Thoracic aorta (tissue), 2 donors: ENCODE measurements at regions not wholly inside any gene's neighbourhood (a gene's known extent, or its start where the extent isn't known, plus 50 kb on each side); places are given as distances from the start of the nearest gene placed in this dataset.

Experiments used
- ATAC-seq: fragments of 150-250 bp; one replicate; pipeline ENCODE4 v1.8.0; 2017; ENCODE audit warnings: low read depth; ENCODE audit not compliant: insufficient number of reproducible peaks, low FRiP score
- DNase-seq: peaks from one replicate; pipeline ENCODE4 v3.0.0-alpha.2; 2020; ENCODE audit warnings: low spot score
- H3K27ac ChIP-seq, 2 donors: fragments of 200-600 bp; sonication (generic); 1 replicate in 1 of 2; 2 replicates in 1 of 2; pipeline ENCODE4 v1.5.1; 2016; ENCODE audit warnings: mild to moderate bottlenecking in 2 of 2, moderate library complexity in 2 of 2
- H3K27me3 ChIP-seq: fragments of 200-600 bp; sonication (generic); replicated peaks from 2 replicates; pipeline ENCODE4 v1.6.0; 2016; ENCODE audit warnings: mild to moderate bottlenecking; ENCODE audit not compliant: insufficient read depth
- H3K36me3 ChIP-seq: fragments of 200-600 bp; sonication (generic); one replicate; pipeline ENCODE4 v1.5.1; 2016
- H3K4me1 ChIP-seq, 2 donors: fragments of 200-600 bp; sonication (generic); 1 replicate in 1 of 2; 2 replicates in 1 of 2; pipeline versions ENCODE4 v1.5.1 to v1.6.0; 2016; ENCODE audit warnings: low read depth in 2 of 2, mild to moderate bottlenecking in 1 of 2; ENCODE audit not compliant: control insufficient read depth in 1 of 2
- H3K4me3 ChIP-seq: fragments of 200-600 bp; sonication (generic); 2 replicates; pipeline ENCODE4 v1.5.1; 2016; ENCODE audit warnings: mild to moderate bottlenecking
- H3K9me3 ChIP-seq: fragments of 200-600 bp; sonication (generic); 2 replicates; pipeline ENCODE4 v1.5.1; 2016
- TF ChIP-seq, protein P1 (sequence below): fragments of 200-600 bp; sonication (generic); IDR thresholded peaks from one replicate; pipeline ENCODE4 v1.5.1; 2019; ENCODE audit warnings: antibody characterized with exemption

DNA sequence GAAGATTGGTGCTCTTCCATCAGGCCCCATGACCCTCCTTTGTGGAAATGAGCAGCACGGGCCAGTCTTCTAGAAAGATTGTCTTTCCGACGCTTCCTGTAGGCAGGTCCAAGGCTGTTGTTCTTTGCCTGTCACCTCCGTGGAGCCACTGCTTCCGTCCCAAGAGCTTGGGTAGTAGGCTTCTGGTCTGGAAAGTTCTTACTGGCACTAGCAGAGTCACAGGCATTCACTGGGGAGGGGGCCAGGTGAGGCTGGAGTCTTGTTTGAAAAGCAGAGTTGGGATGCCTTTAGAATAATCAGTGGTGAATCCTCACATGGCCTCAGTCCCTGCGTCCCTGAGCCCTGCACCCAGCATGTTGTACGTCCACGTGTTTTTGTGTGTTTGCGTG lies 76.2 kb upstream of the ADPGK start:
- Histone ChIP-seq H3K4me1 (no peaks in the 10 kb centered on the region), H3K9me3 (no peaks in the 10 kb centered on the region), H3K36me3 (no peaks in the 10 kb centered on the region), H3K4me3 (no peak overlapping the region), H3K27ac (no peak overlapping the region), H3K27me3 (no peaks in the 10 kb centered on the region)
- TF ChIP-seq, protein P1, sequence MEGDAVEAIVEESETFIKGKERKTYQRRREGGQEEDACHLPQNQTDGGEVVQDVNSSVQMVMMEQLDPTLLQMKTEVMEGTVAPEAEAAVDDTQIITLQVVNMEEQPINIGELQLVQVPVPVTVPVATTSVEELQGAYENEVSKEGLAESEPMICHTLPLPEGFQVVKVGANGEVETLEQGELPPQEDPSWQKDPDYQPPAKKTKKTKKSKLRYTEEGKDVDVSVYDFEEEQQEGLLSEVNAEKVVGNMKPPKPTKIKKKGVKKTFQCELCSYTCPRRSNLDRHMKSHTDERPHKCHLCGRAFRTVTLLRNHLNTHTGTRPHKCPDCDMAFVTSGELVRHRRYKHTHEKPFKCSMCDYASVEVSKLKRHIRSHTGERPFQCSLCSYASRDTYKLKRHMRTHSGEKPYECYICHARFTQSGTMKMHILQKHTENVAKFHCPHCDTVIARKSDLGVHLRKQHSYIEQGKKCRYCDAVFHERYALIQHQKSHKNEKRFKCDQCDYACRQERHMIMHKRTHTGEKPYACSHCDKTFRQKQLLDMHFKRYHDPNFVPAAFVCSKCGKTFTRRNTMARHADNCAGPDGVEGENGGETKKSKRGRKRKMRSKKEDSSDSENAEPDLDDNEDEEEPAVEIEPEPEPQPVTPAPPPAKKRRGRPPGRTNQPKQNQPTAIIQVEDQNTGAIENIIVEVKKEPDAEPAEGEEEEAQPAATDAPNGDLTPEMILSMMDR: no peak
- DNase-seq (no peak), ATAC-seq (no peak)

DNA sequence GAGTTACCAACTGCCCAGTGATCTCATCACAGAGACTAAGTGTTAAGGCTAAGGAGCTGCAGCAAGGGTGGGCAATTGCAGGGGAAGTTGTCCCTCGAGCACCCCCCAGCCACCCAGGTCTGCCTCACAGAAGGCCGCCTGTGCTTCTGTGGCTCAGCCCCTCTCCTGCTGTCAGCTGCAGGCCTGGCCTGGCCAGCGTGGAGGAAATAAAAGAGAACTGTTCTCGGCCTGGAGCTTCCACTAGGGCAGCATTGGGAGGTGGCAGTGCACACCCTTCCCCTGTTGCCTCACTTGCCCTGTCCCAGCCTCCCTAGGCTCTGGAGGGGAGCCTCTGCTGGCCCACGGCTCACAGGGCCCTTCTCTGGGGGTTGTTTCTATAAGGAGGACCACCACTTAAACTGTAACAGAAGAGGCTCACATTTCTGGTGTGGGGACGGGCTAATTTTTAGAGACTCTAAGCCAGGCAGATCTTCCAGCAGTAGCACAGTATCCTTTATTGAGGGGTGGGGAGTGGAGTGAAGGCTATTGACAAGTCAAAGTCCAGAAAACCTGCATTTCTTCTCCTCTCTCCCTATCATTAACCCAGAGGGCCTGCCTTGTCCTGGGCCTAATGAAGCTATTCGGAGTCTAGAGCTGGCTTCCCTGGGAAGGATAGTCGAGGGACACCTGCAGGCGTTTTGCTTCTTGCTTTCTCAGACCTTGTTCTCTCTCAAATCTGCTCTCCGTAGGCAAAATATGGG lies 75.6 kb upstream of the ADPGK start:
- no peak overlapping the region for H3K27ac ChIP-seq

DNA sequence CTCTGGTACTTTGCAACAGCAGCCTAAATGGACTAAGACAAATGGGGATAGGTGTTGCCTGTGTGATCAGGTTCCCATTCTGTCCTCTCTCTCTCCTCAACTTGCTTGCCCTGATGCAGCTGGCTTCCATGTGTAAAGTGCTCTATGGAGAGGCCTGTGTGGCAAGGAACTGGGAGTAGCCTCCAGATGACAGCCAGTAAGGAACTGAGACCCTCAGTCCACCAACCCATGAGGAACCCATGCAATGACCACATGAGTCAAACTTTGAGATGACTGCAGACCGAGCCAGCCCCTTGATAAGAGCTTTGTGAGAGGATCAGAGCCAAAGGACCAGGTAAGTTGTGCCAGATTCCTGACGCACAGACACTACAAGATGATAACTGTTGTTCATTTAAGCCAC lies 74.6 kb upstream of the ADPGK start:
- TF ChIP-seq, protein P1: no peak
- no peak overlapping the region for H3K4me3 ChIP-seq
- no peak overlapping the region for H3K27ac ChIP-seq
- DNase-seq (no peak), ATAC-seq (no peak)
- no peaks in the 10 kb centered on the region for H3K27me3 ChIP-seq
- H3K4me1 ChIP-seq: no peaks in the 10 kb centered on the region
- no peaks in the 10 kb centered on the region for H3K36me3 ChIP-seq
- no peaks in the 10 kb centered on the region for H3K9me3 ChIP-seq

More for the DNA sequence above, 75.6 kb upstream of the ADPGK start:
- ATAC-seq: no peak
- TF ChIP-seq, protein P1: no peak
- Histone ChIP-seq H3K4me3 (no peak overlapping the region), H3K9me3 (no peaks in the 10 kb centered on the region), H3K36me3 (no peaks in the 10 kb centered on the region), H3K27me3 (no peaks in the 10 kb centered on the region), H3K4me1 (no peaks in the 10 kb centered on the region)
- DNase-seq: no peak

DNA sequence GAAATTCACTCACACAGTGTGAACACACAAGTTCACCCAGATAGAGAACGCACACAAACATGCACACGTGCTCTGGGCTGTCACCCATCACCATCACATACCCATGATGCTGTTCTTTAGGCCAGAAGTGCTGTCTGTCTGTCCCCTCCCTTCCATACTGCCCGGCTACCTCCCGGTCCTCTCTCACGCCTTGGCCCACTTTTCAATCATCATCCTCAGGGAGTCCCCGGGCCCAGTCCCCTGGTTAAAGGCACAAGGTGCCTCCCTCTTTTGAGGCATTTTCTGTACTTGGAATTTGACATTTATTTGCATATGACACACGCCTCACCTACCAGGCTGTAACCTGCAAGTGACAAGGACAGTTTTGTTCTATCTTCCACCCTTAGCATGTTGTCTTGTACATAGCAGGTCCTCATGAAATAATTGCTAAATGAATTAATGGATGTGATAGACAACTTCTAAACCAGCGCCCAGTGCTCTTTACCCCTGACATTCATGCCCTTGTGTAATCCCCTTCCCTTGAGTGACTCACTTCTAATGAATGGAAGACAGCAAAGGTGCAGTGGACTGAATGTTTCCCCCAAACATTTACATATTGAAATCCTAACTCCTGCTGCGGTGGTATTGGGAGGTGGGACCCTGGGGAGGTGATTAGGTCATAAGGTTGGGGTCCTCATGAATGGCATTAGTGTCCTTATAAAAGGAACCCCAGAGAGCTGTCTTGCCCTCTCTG lies 73.9 kb upstream of the ADPGK start:
- TF ChIP-seq, protein P1: no peak
- no peak overlapping the region for H3K4me3 ChIP-seq
- no peak overlapping the region for H3K27ac ChIP-seq
- H3K36me3 ChIP-seq: no peaks in the 10 kb centered on the region
- H3K9me3 ChIP-seq: no peaks in the 10 kb centered on the region
- H3K27me3 ChIP-seq: no peaks in the 10 kb centered on the region
- DNase-seq (no peak), ATAC-seq (no peak)
- no peaks in the 10 kb centered on the region for H3K4me1 ChIP-seq

DNA sequence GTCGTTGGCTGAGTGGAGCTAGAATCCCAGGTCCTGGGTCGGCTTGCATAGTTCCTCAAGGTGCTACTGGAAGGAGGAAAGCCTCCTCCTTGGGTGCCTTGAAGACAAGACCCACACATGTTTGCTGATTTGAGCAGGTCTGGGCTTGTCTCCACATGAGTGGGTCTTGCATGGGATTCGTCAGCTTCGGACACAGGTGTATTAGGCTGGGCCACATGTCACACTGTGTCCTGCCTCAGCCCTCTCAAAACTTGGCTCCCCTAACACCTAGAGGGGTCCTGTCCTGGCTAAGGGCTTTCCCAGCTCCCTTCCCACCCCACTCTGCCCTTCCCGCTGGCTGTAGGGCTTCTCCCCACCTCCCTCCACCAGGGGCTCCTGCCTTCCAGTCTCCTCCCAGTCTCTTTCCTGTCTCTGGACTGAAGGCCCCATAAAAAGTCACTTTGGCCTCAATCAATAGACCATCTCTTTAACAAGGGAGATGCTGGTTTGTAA lies 73.0 kb upstream of the ADPGK start:
- Histone ChIP-seq H3K9me3 (no peaks in the 10 kb centered on the region), H3K27ac (no peak overlapping the region), H3K4me3 (no peak overlapping the region), H3K4me1 (no peaks in the 10 kb centered on the region), H3K36me3 (no peaks in the 10 kb centered on the region), H3K27me3 (no peaks in the 10 kb centered on the region)
- TF ChIP-seq, protein P1: no peak
- no peak for DNase-seq
- no peak for ATAC-seq
